CD4-positive, alpha-beta T cell treated with Interleukin-17A for 1 hour (primary cell): ENCODE measurements at regions not wholly inside any gene's neighbourhood (a gene's known extent, or its start where the extent isn't known, plus 50 kb on each side); places are given as distances from the start of the nearest gene placed in this dataset.
"Not testable (repeated sequence)": the region's sequence is repeated elsewhere in the genome, so short reads cannot be mapped to it uniquely, and the experiment has no call there.

ENCODE experiments used
- DNase-seq: peaks from one replicate; pipeline ENCODE4 v3.0.0-alpha.2; 2020

DNA sequence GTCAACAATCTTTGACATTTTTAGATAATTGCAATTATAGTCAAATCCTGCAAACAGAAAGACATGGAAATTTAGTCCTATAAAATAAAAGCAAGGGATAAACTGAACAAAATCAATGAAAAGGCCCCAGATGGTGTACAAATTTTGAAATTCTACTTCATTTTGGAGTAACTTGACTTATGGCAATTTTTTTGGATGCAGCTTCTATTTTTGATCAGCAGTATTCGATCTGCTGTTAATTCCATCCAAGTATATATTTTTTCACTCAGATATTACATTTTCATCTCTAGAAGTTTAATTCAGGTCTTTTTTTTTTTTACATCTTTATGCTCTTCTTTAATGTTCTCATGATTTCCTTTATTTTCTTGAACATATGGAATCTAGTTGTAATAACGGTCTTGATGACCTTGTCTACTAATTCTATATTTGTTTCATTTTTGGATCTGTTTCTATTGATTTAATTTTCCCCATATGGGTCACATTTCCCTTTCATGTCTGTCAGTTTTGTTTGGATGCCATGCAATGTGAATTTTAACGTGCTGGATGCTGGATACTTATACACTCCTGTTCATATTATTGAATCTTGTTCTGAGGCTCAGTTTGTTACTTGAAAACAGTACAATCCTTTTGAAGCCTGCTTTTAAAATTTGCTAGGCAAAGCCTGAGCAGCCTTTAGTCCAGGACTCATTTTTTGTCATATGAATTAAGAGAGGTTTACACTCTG is 164.3 kb upstream of the FAM3C start:
- DNase-seq, result no peak

DNA sequence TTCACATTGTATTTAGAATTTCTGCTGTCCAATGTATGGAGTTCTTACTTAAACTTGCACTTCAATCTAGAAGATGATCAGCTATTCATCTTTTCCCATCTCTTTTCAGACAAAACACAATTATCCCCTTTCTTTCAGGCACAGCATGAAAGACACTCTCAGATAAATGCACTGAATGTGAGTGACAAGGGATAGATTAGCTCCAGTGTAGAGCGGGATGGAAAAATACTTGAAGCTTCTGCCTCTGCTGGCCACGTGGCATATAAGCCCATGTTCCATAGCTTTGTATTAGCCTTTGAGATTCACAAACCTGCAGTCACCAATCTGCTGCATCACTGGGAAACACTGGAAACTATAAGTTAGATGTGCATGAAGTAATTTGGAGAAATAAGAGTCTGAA is 162.2 kb upstream of the FAM3C start:
- DNase-seq, result no peak

DNA sequence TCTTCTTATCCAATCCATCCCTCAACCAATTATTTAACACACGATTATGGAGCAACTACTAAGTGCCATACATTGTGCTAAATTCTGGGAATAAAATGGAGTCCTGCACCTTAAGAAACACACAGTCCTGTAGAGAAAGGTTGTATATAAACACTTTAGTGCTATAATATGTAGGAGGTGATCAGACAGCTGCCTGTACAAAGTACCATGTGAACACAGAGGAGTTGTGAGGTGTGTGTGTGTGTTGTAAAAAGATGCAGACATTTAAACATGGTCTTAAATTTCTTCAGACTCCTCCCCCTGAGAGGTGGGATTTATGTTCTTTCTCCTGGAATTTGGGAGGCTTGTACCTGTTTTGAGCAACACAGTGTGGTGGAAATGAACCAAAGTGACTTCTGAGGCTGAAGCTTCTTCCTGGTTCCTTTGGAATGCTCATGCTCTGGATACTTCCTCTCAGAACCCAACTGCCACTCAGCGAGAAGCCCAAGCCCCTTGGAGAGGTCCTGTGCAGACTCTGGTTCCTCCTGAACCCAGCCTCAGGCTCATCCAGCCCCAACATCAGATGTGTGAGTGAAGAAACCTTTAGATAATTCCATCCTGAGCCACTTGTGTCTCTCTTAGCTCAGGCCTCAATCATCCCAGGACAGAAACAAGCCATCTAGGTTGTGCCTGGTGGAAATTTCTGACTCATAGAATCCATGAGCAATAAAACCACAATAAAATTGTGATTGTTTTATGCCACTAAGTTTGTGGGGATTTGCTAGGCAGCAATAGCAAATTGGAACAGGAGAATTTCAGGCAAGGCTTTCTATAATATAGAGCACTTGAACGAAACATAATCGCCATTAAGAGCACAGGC is 161.2 kb upstream of the FAM3C start:
- DNase-seq, result no peak

DNA sequence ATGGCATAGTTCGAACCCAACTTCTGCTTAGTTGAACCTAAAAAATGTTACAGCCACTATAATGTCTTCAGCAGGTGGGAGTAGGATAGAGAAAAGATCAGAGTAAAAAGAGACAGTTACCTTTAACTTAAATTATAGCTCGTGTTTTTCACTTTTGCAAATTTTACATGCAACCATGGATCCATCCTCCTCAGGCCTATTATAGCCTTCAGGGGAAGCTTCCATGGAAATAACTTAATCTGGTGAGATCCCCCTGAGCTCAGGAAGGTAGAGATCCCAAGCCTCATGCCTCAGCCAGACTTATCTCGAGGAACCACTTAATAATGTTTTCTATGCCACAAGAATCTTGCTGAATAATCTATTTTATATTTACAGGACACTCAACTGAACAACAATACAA is 159.4 kb upstream of the FAM3C start:
- DNase-seq, result no peak

DNA sequence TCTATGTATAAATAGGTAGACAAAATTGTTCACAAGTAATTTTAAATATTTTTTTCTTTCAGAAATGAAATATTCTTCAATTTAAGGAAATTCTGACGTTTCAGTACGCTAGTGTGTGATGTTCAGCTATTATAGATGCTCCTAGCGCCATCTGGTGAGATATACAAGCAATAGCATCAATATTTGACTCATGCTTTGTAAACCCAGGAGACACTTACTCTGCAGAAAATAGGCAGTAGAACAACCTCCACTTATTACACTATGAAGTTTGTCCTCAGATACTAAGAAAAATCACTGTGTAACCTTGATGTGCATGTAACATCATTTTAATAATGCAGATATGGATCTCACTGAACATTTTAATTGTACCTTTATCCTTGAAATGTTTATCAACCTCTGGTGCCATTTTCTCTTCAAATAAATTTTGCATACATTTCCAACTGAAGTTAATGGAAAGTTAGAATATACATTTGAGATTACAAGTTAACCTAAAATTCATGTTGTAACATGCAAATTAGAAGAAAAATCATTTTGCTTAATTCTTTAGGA is 151.5 kb upstream of the FAM3C start:
- peak; percentile 63 for DNase-seq

DNA sequence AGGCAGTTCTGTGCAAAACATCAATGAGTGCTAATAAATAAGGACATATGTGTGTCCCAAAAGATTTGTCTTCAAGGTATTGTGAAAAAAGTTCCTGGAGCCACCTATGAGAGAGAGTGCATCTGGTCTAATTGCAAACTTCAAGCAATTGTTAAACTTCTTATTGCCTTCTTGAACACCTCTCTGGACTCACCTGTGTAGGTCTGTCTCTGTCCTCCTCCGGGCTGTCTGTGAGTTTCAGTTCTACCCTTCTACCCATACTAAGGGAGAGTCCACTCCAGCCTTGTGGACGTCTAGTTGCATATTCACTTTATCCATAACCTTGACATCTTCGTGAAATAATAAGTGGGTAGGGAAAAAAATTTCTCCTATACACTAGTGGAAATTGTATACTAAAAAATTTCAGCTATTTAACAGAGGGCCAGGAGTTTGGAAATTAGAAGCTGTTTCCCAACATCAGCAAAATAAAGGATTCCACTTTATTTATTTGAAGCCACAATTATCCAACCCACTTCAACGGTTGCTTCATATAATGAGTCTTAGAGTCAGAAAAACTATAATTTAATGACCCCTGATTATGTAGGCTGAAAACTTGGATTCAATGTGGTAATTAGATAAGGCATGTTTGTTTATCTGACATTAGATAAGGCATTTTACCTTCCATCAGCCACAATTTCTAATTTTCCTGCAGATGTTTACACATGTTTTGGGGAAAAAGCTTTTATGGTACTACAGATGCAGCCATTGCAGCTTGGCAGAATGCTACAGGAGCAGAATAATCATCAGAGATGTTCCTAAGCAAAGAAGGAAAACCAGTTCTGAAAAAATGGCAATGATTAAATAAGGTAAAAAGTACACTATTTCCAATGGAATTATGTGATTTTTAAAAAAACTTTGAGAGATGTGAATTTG is 150.8 kb upstream of the FAM3C start:
- DNase-seq, result no peak

DNA sequence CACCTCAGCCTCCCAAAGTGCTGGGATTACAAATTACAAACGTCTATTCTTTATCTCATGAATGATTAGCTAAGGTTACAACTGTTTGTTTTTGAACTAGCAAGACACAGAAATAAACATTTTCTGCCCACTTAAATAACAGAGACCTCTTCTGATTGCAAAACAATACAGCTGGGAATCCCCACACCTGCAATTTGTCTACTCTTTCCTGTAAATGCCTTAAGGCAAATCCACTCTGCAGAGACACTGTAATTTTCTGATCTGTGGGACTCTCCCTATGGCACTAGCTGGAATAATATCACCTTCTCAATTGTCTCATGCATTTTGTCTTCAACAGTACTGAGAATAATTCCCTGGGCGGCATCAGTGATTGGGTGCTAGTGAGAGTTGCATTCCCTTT is 149.3 kb upstream of the FAM3C start:
- no peak for DNase-seq

DNA sequence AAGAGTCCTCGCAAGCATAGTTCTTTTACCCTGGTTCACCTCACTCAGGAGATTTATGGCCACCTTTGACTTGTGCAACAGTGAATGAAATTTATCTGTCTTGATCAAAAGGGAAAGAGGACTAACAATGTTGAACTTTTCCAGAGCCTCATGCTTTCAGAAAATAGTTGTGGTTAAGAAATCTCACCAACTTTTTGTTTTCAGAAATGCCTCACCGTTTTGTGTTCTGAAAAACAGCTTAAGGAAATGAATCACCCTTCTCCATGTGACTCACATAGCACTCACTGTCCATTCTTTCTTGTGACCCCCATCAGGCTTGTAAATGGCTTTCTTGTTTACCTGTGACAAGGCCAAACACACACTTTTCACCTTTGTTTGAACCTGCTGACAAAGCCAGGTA is 148.6 kb upstream of the FAM3C start:
- no peak for DNase-seq

- no peak for DNase-seq
Measured at GRCh38 chr7:121544238-121544637, 148.1 kb upstream of the FAM3C start.

GRCh38 chr7:121541457-121541856 is 145.3 kb upstream of the FAM3C start:
- DNase-seq, result no peak

DNA sequence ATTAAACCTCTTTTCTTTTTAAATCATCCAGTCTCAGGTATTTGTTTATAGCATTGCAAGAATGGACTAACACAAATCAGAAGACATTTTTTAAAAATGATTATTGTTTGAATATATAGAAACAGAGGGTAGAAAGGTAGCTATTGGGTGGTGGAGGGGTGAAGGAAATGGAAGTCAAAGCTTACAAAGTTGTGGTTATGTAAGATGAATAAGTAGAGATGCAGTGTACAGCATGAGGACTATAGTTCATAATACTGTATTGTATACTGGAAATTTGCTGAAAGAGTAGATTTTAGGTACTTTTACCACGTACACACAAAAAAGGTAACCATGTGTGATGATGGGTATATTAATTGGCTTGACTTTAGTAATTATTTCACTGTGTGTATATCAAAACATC is 144.0 kb upstream of the FAM3C start:
- no peak for DNase-seq

DNA sequence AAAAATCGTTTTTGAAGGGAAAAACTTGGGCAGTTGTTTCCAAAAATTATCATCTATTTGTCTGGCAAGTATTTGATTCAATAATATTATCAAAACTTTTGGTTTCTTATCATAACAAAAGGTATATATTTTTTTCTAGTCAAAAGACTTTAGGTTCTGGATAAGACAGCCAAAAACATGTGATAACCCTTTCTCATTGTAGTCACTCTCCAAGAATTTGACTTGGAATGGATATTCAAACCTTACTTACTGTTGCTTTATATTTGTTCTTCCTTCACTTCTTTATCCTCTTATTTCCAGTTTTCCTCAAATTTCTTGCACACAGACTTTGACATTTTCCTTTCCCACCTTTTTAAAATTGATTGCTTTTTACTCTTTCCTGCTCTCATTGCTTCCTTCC is 140.9 kb upstream of the FAM3C start:
- DNase-seq, result no peak

DNA sequence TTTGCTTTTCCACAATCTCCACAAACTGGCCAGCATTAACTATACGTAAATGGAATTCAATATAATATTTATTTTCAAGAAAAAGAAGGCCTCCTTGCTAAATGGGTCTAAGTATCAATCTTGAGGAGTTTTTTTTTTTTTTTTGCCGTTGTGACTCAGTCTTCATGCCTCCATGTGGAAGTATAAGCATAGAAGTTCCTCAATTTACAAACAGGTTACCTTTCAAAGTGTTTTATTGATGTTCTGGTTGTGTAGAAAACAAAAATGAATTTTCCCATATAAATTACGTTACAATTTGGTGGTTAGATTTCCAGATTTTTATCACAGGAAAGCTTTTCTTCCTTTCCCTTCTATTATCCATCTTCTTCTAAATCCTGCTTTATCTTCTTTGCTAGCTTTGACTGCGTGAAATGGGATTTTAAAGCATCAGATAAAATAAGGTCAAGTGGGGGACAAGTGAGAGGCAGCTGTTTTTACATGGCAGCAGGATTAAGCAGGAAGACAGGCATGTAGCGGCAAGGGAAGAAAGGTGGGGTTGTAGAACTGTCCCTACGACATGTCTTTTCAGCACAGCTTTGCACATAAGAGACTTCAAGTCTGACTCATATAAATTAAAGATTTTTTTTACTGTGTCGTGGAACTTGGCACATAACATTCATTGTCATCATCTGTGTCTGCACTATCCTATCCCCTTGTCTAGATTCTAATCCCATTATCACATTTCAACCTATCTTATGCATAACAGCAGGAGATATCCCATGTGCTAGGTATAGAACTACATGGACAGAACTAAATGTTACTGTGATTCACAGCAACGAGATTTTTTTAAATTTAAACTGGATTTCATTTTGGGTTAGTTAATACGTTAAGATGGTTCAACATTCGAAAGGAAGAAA is 135.3 kb upstream of the FAM3C start:
- DNase-seq, result no peak

GRCh38 chr7:121530227-121531174 is 134.4 kb upstream of the FAM3C start:
- peak; percentile 68 for DNase-seq

DNA sequence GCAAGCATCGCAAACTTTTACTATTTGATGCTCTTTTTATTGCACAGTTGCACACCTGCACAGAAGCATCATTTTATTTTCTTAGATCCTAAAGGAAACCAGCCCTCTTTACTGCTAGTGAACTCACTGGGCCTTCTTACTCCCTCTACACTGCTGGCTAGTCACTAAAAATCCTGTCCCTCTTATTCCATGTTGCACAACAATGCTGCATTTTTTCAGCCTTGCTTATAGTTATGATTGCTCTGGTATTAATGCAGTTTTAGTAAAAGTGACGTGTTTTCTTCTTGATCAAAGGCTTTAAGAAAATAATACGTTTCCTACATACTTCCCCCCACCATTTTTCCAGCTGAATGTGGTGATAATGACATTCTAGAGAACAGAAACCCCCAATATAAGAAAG is 132.9 kb upstream of the FAM3C start:
- DNase-seq, result no peak

- not testable (repeated sequence) for DNase-seq
Measured at GRCh38 chr7:121526210-121526609, 130.1 kb upstream of the FAM3C start.

DNA sequence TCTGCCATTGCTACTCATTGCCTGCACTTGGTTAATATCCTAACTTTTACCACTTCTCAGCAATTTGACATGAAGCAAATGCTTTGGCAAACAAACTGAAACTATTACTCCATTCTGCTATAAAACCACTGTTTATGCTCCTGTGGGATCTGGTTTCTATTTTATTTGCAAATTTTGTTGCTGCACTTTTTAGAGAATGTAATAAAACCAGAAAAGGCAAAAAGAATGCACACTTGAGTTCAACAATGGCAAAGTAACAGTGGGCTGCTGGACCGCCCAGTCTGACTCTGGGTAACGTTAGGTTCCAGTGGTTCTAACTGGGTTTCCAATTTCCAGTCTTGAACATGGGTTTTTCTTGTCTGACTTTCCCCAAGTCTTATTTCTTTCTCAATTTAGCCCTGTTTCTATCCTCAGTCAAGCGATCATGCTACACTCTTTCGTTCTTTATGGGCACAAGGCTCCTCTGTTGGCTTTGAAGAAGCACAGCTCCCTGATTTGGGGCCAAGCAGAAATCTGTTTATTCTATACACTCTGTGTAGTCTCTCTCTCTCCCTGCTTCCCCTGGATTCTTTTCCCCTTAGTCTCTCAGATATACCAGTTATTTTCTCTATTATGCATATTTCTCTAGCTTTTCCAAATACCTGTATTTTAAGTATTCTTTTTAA is 129.2 kb upstream of the FAM3C start:
- DNase-seq, result no peak

GRCh38 chr7:121521711-121522400 is 125.7 kb upstream of the FAM3C start:
- no peak for DNase-seq

GRCh38 chr7:121520911-121521310 is 124.8 kb upstream of the FAM3C start:
- no peak for DNase-seq
